Amniotic stem cell (primary cell): ENCODE measurements at regions not wholly inside any gene's neighbourhood (a gene's known extent, or its start where the extent isn't known, plus 50 kb on each side); places are given as distances from the start of the nearest gene placed in this dataset.
"Not testable (repeated sequence)": the region's sequence is repeated elsewhere in the genome, so short reads cannot be mapped to it uniquely, and the experiment has no call there.

Experiments
- DNase-seq: peaks from one replicate; lab custom pipeline; 2025; lab: John Stamatoyannopoulos, UW

- no peak for DNase-seq
Measured at GRCh38 chr9:106104887-106105286, 410.5 kb downstream of the TMEM38B start.

DNA sequence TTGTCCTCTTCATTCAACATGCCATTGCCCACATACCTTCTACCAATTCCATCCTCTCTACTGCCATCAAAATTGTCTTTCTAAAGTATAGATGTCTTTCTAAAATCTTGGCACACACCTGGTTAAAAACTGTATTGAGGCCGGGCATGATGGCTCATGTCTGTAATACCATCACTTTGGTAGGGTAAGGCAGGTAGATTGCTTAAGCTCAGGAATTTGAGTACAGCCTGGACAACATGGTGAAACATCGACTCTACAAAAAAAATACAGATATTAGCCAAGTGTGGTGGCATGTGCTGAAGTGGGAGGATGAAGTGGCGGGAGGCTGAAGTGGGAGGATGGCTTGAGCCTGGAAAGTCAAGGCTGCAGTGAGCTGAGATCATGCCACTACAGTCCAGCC is 412.1 kb downstream of the TMEM38B start:
- no peak for DNase-seq

- DNase-seq = no peak
Measured at GRCh38 chr9:106107716-106108115, 413.4 kb downstream of the TMEM38B start.

- not testable (repeated sequence) for DNase-seq
Measured at GRCh38 chr9:106109706-106110105, 415.4 kb downstream of the TMEM38B start.

- DNase-seq = no peak
Measured at GRCh38 chr9:106110483-106110882, 416.1 kb downstream of the TMEM38B start.

DNA sequence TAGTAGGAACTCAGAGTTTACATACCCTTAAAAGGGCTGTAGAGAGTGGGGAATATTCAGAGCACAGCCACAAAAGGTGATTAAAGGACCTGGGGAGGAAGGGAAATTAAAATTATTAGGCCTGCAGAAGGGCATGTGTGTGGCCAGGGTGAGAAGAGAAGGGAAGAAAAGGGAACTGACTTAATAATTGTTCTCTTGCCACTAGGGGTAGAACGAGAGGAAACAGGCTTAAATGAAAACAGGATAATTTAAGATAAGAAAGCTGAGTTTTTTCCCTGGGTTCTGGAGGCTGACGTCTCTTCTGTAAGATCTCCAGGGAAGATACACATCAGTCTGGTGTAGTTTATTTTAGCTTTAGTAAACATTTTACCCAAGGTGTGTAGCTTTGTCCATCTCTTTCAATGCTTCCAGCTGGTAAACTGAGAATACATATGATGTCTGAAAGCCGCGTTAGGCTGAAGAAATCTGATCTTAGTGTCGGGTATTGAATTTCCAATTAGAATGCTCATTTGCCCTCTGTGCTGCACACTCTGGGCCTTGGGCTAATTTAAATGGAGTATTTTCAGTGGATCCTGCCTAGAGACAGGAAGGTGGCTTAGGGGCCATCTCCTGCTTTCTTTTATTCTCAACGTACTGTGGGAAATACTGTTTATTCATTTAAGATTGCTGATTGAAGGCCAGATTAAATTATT is 416.8 kb downstream of the TMEM38B start:
- no peak for DNase-seq

DNA sequence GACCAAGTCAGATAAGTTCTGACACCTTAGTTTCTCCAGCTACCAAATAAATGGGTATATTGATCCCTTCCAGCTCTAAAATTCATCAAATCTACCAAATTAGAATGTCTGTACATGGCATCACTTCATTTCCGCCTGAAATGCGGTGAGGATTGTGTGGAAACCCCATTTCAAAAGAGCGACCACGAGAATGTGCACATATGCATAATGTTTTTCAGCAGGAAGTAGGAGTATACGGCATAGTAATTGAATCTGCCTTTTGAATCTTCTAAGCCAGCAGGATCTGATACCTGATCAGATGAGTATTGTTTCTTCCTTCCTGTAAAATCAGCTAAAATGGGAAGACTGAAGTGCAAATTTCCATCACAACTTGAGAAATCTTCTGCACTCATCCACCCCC is 418.6 kb downstream of the TMEM38B start:
- no peak for DNase-seq

- no peak for DNase-seq
Measured at GRCh38 chr9:106119176-106119575, 424.8 kb downstream of the TMEM38B start.

DNA sequence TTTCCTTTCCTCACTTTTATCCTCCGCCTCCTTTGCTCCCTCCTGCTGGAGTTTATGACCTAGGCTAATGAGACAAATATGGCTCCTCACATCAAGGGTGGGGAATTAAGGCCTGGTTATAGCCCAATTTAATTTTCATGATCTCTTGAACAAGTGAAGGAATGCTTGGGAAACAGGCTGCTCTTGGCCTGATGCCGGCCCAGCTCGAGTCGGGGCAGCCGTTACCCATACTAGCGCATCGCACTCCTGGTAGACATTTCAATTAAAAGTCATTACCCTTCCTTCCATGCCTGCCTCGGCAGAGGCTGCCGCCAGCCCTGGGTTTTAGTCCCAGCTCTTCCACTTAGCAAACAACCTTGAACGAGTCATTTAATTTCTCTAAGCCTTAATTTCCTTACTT is 425.7 kb downstream of the TMEM38B start:
- no peak for DNase-seq

DNA sequence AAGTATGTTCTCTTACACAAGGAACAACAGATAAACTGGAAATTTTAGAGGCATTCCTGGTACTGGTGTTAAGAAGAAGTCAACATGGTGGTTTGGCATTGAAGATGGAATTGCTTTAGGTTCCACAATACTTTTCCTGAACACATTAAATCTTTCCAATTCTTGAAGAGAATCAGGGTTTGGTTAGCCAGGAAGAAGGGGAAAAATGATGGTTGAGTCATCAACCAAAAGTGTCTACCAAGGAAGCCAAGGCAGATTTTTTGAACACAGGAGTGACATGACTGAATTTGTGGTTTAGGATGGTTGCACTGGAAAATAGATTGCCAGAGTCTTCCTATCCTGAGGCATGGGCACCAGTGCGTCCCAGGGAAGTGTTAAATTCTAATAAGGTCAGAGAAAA is 433.4 kb downstream of the TMEM38B start:
- no peak for DNase-seq

GRCh38 chr9:106130374-106130773 is 436.0 kb downstream of the TMEM38B start:
- no peak for DNase-seq

GRCh38 chr9:106143781-106144180 is 449.4 kb downstream of the TMEM38B start:
- DNase-seq = no peak

- no peak for DNase-seq
Measured at GRCh38 chr9:106146066-106146840, 451.9 kb downstream of the TMEM38B start.

- no peak for DNase-seq
Measured at GRCh38 chr9:106146886-106147285, 452.5 kb downstream of the TMEM38B start.

- no peak for DNase-seq
Measured at GRCh38 chr9:106149956-106150355, 455.6 kb downstream of the TMEM38B start.

DNA sequence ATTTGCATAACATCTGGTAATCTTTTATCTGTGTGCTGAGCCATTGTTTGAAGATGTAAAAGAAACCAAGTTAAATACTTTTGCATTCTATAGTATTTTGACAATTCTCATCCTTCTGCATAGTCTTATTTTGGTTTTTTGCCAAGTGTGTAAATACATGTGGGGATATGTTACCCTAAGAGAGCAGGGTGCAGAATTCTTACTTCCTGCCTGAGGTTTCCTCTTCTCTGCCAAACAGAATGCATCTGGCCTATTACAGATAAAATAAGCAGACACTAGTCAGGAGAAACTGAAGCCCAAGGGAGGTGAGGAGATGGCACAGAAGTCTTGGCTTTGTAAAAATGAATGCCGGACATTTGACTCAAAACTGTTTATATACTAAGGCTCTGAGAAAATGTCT is 462.1 kb downstream of the TMEM38B start:
- no peak for DNase-seq

DNA sequence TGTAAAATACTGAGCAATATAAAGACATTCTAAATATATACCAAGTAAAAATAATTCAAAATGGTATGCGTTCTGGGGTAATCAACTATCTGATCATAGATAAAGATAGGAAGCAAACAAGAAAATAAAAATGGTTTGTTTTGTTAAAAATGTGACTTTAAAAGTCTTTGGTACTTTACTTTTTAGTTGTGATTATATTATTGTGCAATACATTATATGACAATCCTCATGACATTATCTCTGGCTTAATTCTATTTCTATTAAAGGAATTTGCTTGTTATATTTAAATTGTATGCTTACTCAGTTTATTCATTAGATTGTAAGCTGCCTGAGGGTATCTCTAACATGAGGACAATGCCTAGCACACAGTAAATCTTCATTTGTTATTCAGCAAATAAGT is 477.9 kb downstream of the TMEM38B start:
- DNase-seq = no peak

GRCh38 chr9:106174346-106174745 is 480.0 kb downstream of the TMEM38B start:
- DNase-seq = no peak

DNA sequence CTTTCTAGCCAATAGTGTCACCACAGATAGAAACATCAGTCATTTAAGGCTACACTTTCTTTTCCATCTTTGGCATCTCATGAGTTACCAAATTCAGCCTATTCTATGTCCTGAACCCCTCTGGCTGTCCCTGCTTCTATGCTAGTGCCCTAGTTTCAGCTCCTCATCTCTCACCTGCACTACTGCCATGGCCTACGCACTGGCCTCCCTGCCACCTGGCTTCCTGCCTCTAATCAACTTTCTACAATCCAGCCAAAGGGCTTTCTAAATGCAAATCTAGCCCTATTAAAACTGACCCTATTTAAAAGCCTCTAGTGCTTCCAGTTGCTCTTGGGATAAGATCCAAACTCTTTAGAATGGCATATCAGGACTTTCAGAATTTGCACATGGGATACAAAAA is 482.9 kb downstream of the TMEM38B start:
- no peak for DNase-seq

DNA sequence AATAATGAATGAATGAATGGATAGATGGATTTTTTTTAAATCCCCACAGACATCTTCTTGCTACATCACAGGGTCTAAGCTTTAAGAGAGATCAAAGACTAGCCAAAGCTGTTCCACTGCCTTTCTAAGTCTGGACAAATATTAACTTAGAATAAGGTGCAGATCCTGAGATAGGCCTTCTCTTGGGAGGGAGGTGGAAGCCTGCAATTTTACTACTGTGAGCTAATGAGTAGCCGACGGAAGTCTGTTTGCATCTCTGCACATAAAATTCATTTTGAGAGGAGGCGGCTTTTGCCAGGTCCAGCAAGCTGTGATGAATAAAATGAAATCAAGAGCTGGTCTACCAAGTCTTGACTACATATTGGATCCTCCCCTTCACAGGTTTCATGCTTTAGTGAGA is 484.9 kb downstream of the TMEM38B start:
- DNase-seq = no peak

DNA sequence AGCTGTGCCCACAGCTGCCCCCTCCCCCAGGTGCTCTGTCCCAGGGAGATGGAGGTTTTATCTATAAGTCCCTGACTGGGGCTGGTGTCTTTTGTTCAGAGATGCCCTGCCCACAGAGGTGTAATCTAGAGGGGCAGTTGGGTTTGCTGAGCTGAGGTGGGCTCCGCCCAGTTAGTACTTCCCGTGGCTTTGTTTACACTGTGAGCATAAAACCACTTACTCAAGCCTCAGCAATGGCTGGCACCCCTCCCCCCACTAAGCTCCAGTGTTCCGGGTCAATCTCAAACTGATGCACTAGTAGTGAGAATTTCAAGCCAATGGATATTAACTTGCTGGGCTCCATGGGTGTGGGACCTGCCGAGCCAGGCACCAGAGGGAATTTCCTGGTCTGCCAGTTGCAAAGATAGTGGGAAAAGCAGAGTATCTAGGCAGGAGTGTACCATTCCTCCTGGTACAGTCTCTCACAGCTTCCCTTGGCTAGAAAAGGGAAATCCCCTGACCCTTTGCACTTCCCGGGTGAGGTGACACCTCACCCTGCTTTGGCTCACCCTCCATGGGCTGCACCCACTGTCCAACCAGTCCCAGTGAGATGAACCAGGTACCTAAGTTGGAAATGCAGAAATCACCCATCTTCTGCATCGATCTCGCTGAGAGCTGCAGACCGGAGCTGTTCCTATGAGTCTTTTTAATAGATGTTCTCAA is 509.6 kb downstream of the TMEM38B start:
- not testable (repeated sequence) for DNase-seq

GRCh38 chr9:106207298-106207697 is 513.0 kb downstream of the TMEM38B start:
- no peak for DNase-seq

GRCh38 chr9:106218427-106218826 is 524.1 kb downstream of the TMEM38B start:
- DNase-seq = no peak
